Ishikawa (cell line): ENCODE measurements at regions not wholly inside any gene's neighbourhood (a gene's known extent, or its start where the extent isn't known, plus 50 kb on each side); places are given as distances from the start of the nearest gene placed in this dataset.

ENCODE experiments used
- CEBPB ChIP-seq: IDR thresholded peaks from 2 replicates; pipeline ENCODE4 v1.6.1; 2012
- CREB1 ChIP-seq: IDR thresholded peaks from 2 replicates; pipeline ENCODE4 v1.6.1; 2012; ENCODE audit warnings: low read depth
- EGR1 ChIP-seq: IDR thresholded peaks from 2 replicates; pipeline ENCODE4 v1.6.1; 2012
- EP300 ChIP-seq: IDR thresholded peaks from 2 replicates; pipeline ENCODE4 v1.6.1; 2012; ENCODE audit warnings: borderline replicate concordance
- FOXM1 ChIP-seq: IDR thresholded peaks from 2 replicates; pipeline ENCODE4 v1.6.1; 2012; ENCODE audit warnings: low read depth, borderline replicate concordance
- MAX ChIP-seq: IDR thresholded peaks from 2 replicates; pipeline ENCODE4 v1.6.1; 2012
- NFIC ChIP-seq: IDR thresholded peaks from 2 replicates; pipeline ENCODE4 v1.6.1; 2012
- RAD21 ChIP-seq: IDR thresholded peaks from 2 replicates; pipeline ENCODE4 v1.6.1; 2012; ENCODE audit warnings: low read depth
- REST ChIP-seq: IDR thresholded peaks from 2 replicates; pipeline ENCODE4 v1.6.1; 2012; ENCODE audit warnings: low read depth, mild to moderate bottlenecking
- TAF1 ChIP-seq: IDR thresholded peaks from 2 replicates; pipeline ENCODE4 v1.6.1; 2012; ENCODE audit warnings: low read depth, mild to moderate bottlenecking
- TCF12 ChIP-seq: IDR thresholded peaks from 2 replicates; pipeline ENCODE4 v1.6.1; 2012; ENCODE audit warnings: low read depth
- TEAD4 ChIP-seq: IDR thresholded peaks from 2 replicates; pipeline ENCODE4 v1.6.1; 2012
- USF1 ChIP-seq: IDR thresholded peaks from 2 replicates; pipeline ENCODE4 v1.6.1; 2012
- YY1 ChIP-seq: IDR thresholded peaks from 2 replicates; pipeline ENCODE4 v1.6.1; 2012; ENCODE audit warnings: low read depth
- ZBTB7A ChIP-seq: IDR thresholded peaks from 2 replicates; pipeline ENCODE4 v1.6.1; 2012; ENCODE audit warnings: low read depth

- TF ChIP-seq FOXM1: no peak
- TF ChIP-seq EP300: no peak
- TF ChIP-seq TAF1: no peak
- no peak for TF ChIP-seq EGR1
- no peak for TF ChIP-seq USF1
- no peak for TF ChIP-seq YY1
- no peak for TF ChIP-seq TEAD4
- TF ChIP-seq NFIC: no peak
- no peak for TF ChIP-seq CEBPB
- no peak for TF ChIP-seq RAD21
- TF ChIP-seq TCF12: no peak
- no peak for TF ChIP-seq REST
- no peak for TF ChIP-seq ZBTB7A
- no peak for TF ChIP-seq CREB1
- no peak for TF ChIP-seq MAX
Measured at GRCh38 chr4:12778706-12779105, 705.4 kb downstream of the RAB28 start.

GRCh38 chr4:12778191-12778590, 705.9 kb downstream of the RAB28 start:
- TF ChIP-seq NFIC (no peak), MAX (no peak), EGR1 (no peak), EP300 (no peak), YY1 (no peak), ZBTB7A (no peak), CEBPB (no peak), TAF1 (no peak), FOXM1 (no peak), CREB1 (no peak), USF1 (no peak), TCF12 (no peak), RAD21 (no peak)

GRCh38 chr4:12770351-12770750, 713.8 kb downstream of the RAB28 start:
- TF ChIP-seq CEBPB: no peak
- no peak for TF ChIP-seq ZBTB7A
- no peak for TF ChIP-seq TAF1
- TF ChIP-seq NFIC: no peak
- no peak for TF ChIP-seq TEAD4

- TF ChIP-seq NFIC (no peak), USF1 (no peak), TCF12 (no peak), EGR1 (no peak), CREB1 (no peak), EP300 (no peak), CEBPB (no peak), TEAD4 (no peak), REST (no peak), FOXM1 (no peak), ZBTB7A (no peak), MAX (no peak), RAD21 (no peak), YY1 (no peak), TAF1 (no peak)
Measured at GRCh38 chr4:12761694-12762093, 722.4 kb downstream of the RAB28 start.

- no peak for TF ChIP-seq YY1
- TF ChIP-seq CEBPB: no peak
- no peak for TF ChIP-seq EGR1
- TF ChIP-seq FOXM1: no peak
- no peak for TF ChIP-seq NFIC
- TF ChIP-seq USF1: no peak
- no peak for TF ChIP-seq EP300
- no peak for TF ChIP-seq TAF1
Measured at GRCh38 chr4:12747154-12747553, 737.0 kb downstream of the RAB28 start.
